Keratinocyte (primary cell): ENCODE measurements at regions not wholly inside any gene's neighbourhood (a gene's known extent, or its start where the extent isn't known, plus 50 kb on each side); places are given as distances from the start of the nearest gene placed in this dataset.

ENCODE experiments used
- DNase-seq: peaks from one replicate; pipeline ENCODE4 v3.0.0-alpha.2; 2011; ENCODE audit warnings: low read depth, missing footprints, low spot score
- FAIRE-seq: peaks from 2 replicates; lab custom pipeline; 2011; peaks lifted over from hg19 to GRCh38; lab: Jason Lieb, UNC
- H2AFZ ChIP-seq: 2 replicates; pipeline ENCODE4 v1.6.0; 2012; ENCODE audit warnings: low read length, control low read depth, inconsistent platforms; ENCODE audit not compliant: control insufficient read depth
- H3K27ac ChIP-seq: 2 replicates; pipeline ENCODE4 v1.5.1; 2011; ENCODE audit warnings: low read length; ENCODE audit not compliant: control insufficient read depth, insufficient read depth
- H3K27me3 ChIP-seq: 3 replicates; pipeline ENCODE4 v1.6.0; 2011; ENCODE audit warnings: low read length; ENCODE audit not compliant: control insufficient read depth, insufficient read depth; ENCODE audit errors: extremely low read depth
- H3K36me3 ChIP-seq, 2 experiments: 2 replicates in 1 of 2; 3 replicates in 1 of 2; pipeline ENCODE4 v1.5.1; 2011; ENCODE audit warnings: low read length in 2 of 2, mild to moderate bottlenecking in 1 of 2; ENCODE audit not compliant: control insufficient read depth in 2 of 2, insufficient read depth in 2 of 2; ENCODE audit errors: extremely low read depth in 1 of 2
- H3K4me1 ChIP-seq: 3 replicates; pipeline ENCODE4 v1.5.1; 2011; ENCODE audit warnings: low read length; ENCODE audit not compliant: control insufficient read depth, insufficient read depth; ENCODE audit errors: extremely low read depth
- H3K4me2 ChIP-seq: 3 replicates; pipeline ENCODE4 v1.6.0; 2011; ENCODE audit warnings: low read depth, low read length; ENCODE audit not compliant: control insufficient read depth, insufficient read depth; ENCODE audit errors: extremely low read depth
- H3K4me3 ChIP-seq, 3 experiments: fragments of 200-600 bp in 1 of 3; sonication (generic) in 1 of 3; 2 replicates in 2 of 3; 3 replicates in 1 of 3; pipeline ENCODE4 v1.5.1; 2011 to 2016; ENCODE audit warnings: low read length in 3 of 3, mild to moderate bottlenecking in 3 of 3, control low read depth in 2 of 3, inconsistent platforms in 1 of 3, low read depth in 1 of 3, mixed read lengths in 1 of 3, mixed run types in 1 of 3, moderate library complexity in 1 of 3; ENCODE audit not compliant: control insufficient read depth in 2 of 3, insufficient read depth in 2 of 3; ENCODE audit errors: extremely low read depth in 1 of 3
- H3K79me2 ChIP-seq: 2 replicates; pipeline ENCODE4 v1.6.0; 2012; ENCODE audit warnings: low read length; ENCODE audit not compliant: control insufficient read depth, insufficient read depth
- H3K9ac ChIP-seq: 3 replicates; pipeline ENCODE4 v1.6.0; 2011; ENCODE audit warnings: low read length; ENCODE audit not compliant: control insufficient read depth, insufficient read depth; ENCODE audit errors: extremely low read depth
- H3K9me1 ChIP-seq: 3 replicates; pipeline ENCODE4 v1.6.0; 2011; ENCODE audit warnings: low read length; ENCODE audit not compliant: control insufficient read depth, insufficient read depth; ENCODE audit errors: extremely low read depth
- H3K9me3 ChIP-seq: 2 replicates; pipeline ENCODE4 v1.5.1; 2012; ENCODE audit warnings: low read depth, low read length; ENCODE audit not compliant: control insufficient read depth
- H4K20me1 ChIP-seq: 3 replicates; pipeline ENCODE4 v1.6.0; 2011; ENCODE audit warnings: low read length; ENCODE audit not compliant: control insufficient read depth, insufficient read depth; ENCODE audit errors: extremely low read depth
- EZH2 ChIP-seq: IDR thresholded peaks from one replicate; pipeline ENCODE4 v1.6.1; 2012; ENCODE audit warnings: inconsistent platforms, mild to moderate bottlenecking, low read length, moderate library complexity
- dilution Hi-C: fragments of 300-500 bp; cut with MboI; formaldehyde crosslinking; loops from one replicate; pipeline ENCODE4 v1.7.0; 2020; ENCODE audit warnings: low sequenced_read_pairs; ENCODE audit not compliant: extremely low pct_ligation_motif_present
- TF ChIP-seq, protein P1 (sequence below), 3 experiments: IDR thresholded peaks in 1 of 3; conservative IDR thresholded peaks in 1 of 3; optimal IDR thresholded peaks in 1 of 3; 2 replicates in 2 of 3; 3 replicates in 1 of 3; pipeline versions ENCODE3 to v1.5.1; 2011; ENCODE audit warnings: low read length in 3 of 3, mild to moderate bottlenecking in 3 of 3, moderate library complexity in 2 of 3, control low read depth in 1 of 3, inconsistent platforms in 1 of 3; ENCODE audit not compliant: insufficient read depth in 2 of 3; ENCODE audit errors: extremely low read depth in 1 of 3

DNA sequence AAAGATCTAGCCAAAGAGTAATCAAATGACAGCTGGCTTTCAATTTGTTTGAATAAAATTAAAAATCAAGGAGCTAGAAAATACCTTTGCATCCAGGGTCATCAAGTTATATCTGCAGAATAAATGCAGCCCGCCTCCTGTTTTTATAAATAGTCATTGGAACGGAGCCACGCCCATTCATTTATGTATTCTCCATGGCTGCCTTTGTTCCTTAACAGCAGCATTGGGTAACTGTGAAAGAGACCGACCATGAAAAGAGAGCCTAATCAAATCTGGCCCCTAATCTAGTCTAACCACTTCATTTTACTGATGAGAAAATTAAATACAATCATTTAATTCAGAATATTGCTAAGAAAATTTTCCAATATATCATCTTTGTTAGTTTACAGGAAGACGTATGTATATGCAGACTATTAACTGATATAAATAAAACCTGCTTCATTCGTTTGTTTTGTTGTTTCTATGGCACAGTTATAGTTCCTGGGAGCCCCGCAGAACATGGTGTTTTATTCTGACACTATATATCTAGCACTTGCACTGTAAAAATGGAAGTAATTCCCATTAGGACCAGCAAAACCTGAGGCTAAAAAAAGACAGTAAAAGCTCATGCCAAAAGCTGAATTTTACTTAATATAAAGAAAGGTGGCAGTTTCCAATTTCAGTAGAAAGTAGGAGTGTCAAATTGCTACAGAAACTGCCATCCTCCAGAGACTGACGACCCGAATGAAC lies 111.8 kb upstream of the PALMD start:
- Histone ChIP-seq H3K9me3 (no peaks in the 10 kb centered on the region), H3K36me3 (no peaks in the 10 kb centered on the region), H4K20me1 (no peaks in the 10 kb centered on the region), H2AFZ (peak overlapping the region; percentile 30), H3K4me1 (peaks cover 3% of the 10 kb centered on the region), H3K27ac (no peak overlapping the region), H3K4me3 (no peak overlapping the region), H3K9me1 (no peaks in the 10 kb centered on the region), H3K79me2 (no peaks in the 10 kb centered on the region), H3K27me3 (no peaks in the 10 kb centered on the region), H3K4me2 (no peak overlapping the region), H3K9ac (no peak overlapping the region)
- TF ChIP-seq, protein P1, sequence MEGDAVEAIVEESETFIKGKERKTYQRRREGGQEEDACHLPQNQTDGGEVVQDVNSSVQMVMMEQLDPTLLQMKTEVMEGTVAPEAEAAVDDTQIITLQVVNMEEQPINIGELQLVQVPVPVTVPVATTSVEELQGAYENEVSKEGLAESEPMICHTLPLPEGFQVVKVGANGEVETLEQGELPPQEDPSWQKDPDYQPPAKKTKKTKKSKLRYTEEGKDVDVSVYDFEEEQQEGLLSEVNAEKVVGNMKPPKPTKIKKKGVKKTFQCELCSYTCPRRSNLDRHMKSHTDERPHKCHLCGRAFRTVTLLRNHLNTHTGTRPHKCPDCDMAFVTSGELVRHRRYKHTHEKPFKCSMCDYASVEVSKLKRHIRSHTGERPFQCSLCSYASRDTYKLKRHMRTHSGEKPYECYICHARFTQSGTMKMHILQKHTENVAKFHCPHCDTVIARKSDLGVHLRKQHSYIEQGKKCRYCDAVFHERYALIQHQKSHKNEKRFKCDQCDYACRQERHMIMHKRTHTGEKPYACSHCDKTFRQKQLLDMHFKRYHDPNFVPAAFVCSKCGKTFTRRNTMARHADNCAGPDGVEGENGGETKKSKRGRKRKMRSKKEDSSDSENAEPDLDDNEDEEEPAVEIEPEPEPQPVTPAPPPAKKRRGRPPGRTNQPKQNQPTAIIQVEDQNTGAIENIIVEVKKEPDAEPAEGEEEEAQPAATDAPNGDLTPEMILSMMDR (optimal IDR thresholded peaks at IDR 0.05 in 1 of 3, IDR thresholded peaks at IDR 0.05 in 1 of 3, conservative IDR thresholded peaks at IDR 0.05 in 1 of 3; ENCODE audit: extremely low read depth in 1 of 3, insufficient read depth in 2 of 3, low read length in 3 of 3): no peak
- no peak for TF ChIP-seq EZH2
- FAIRE-seq: no peak
- dilution Hi-C loops: no loop called here
- no peak for DNase-seq

DNA sequence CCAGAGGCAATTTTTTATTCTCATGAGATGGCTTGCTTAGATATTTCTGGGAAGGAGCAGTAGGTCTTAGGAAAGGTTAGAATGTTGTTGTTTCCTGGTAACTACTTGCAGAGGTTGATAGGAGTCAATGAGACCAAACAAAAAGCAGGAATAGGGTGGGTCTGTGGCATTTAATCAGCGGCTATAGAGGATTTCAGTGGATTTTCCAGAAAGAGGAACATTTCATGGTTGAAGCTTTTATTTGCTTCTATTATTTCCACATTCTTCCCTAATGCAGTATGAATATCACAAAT lies 111.3 kb upstream of the PALMD start:
- H3K27ac ChIP-seq: no peak overlapping the region
- no peaks in the 10 kb centered on the region for H3K27me3 ChIP-seq
- dilution Hi-C loops: no loop called here
- no peak for FAIRE-seq
- H3K4me2 ChIP-seq: no peak overlapping the region
- peak overlapping the region; percentile 30 for H2AFZ ChIP-seq
- TF ChIP-seq EZH2: no peak
- TF ChIP-seq, protein P1 (optimal IDR thresholded peaks at IDR 0.05 in 1 of 3, IDR thresholded peaks at IDR 0.05 in 1 of 3, conservative IDR thresholded peaks at IDR 0.05 in 1 of 3; ENCODE audit: extremely low read depth in 1 of 3, insufficient read depth in 2 of 3, low read length in 3 of 3): no peak
- no peak overlapping the region for H3K4me3 ChIP-seq
- no peaks in the 10 kb centered on the region for H3K9me3 ChIP-seq
- H3K9me1 ChIP-seq: no peaks in the 10 kb centered on the region
- H3K36me3 ChIP-seq: no peaks in the 10 kb centered on the region
- H3K4me1 ChIP-seq: peaks cover 3% of the 10 kb centered on the region
- no peaks in the 10 kb centered on the region for H3K79me2 ChIP-seq
- H4K20me1 ChIP-seq: no peaks in the 10 kb centered on the region
- DNase-seq: no peak
- no peak overlapping the region for H3K9ac ChIP-seq
